PFSK-1 (cell line): ENCODE measurements at regions not wholly inside any gene's neighbourhood (a gene's known extent, or its start where the extent isn't known, plus 50 kb on each side); places are given as distances from the start of the nearest gene placed in this dataset.

Source experiments
- FOXP2 ChIP-seq: optimal IDR thresholded peaks from 2 replicates; pipeline ENCODE3; 2011; ENCODE audit warnings: borderline replicate concordance, control low read depth, inconsistent platforms; ENCODE audit not compliant: insufficient read depth; ENCODE audit errors: extremely low read length, extremely low read depth
- REST ChIP-seq, 2 experiments: IDR thresholded peaks; 2 replicates each; pipeline versions ENCODE4 v1.6.1 to v1.8.0; 2011 to 2012; ENCODE audit warnings: low read depth in 2 of 2, low read length in 2 of 2, control low read depth in 1 of 2, inconsistent platforms in 1 of 2, mild to moderate bottlenecking in 1 of 2, moderate library complexity in 1 of 2; ENCODE audit not compliant: insufficient read depth in 1 of 2
- SIN3A ChIP-seq: IDR thresholded peaks from 2 replicates; pipeline ENCODE4 v1.6.1; 2012; ENCODE audit warnings: mild to moderate bottlenecking, low read length, moderate library complexity, borderline replicate concordance; ENCODE audit not compliant: insufficient read depth
- TAF1 ChIP-seq: IDR thresholded peaks from 2 replicates; pipeline ENCODE4 v1.6.1; 2012; ENCODE audit warnings: low read length, control low read depth, borderline replicate concordance; ENCODE audit not compliant: insufficient read depth

- TF ChIP-seq TAF1: no peak
- TF ChIP-seq REST (IDR thresholded peaks at IDR 0.05; ENCODE audit: insufficient read depth in 1 of 2, low read depth in 2 of 2, low read length in 2 of 2): no peak
- no peak for TF ChIP-seq FOXP2
- TF ChIP-seq SIN3A: no peak
Measured at GRCh38 chr5:2255915-2256690, 373.4 kb upstream of the IRX4 start.
